GM23338 (cell line): ENCODE measurements at regions not wholly inside any gene's neighbourhood (a gene's known extent, or its start where the extent isn't known, plus 50 kb on each side); places are given as distances from the start of the nearest gene placed in this dataset.

ENCODE experiments used
- ATAC-seq: fragments of 200-7000 bp; cut with Tn5 transposase; 3 replicates; pipeline ENCODE4 v1.9.1; 2020
- DNase-seq: peaks from one replicate; pipeline ENCODE4 v3.0.0-alpha.2; 2015; ENCODE audit warnings: low spot score
- H2AFZ ChIP-seq: fragments of 200-600 bp; sonication (generic); 2 replicates; pipeline ENCODE4 v1.8.0; 2016; ENCODE audit warnings: antibody characterized with exemption, mild to moderate bottlenecking, moderate library complexity
- H3F3A ChIP-seq: fragments of 200-600 bp; sonication (generic); replicated peaks from 2 replicates; pipeline ENCODE4 v1.8.0; 2017; ENCODE audit warnings: antibody characterized with exemption, mixed run types, low read depth
- H3K27ac ChIP-seq: fragments of 200-600 bp; sonication (generic); 2 replicates; pipeline ENCODE4 v1.6.1; 2016; ENCODE audit warnings: low read depth
- H3K27me3 ChIP-seq: fragments of 200-600 bp; sonication (generic); 2 replicates; pipeline ENCODE4 v1.8.0; 2016; ENCODE audit warnings: mild to moderate bottlenecking, mixed run types, moderate library complexity; ENCODE audit not compliant: insufficient read depth
- H3K36me3 ChIP-seq: fragments of 200-600 bp; sonication (generic); 2 replicates; pipeline ENCODE4 v1.8.0; 2016; ENCODE audit warnings: mild to moderate bottlenecking; ENCODE audit not compliant: insufficient read depth
- H3K4me1 ChIP-seq: fragments of 200-600 bp; sonication (generic); 2 replicates; pipeline ENCODE4 v1.8.0; 2016; ENCODE audit warnings: mild to moderate bottlenecking, moderate library complexity; ENCODE audit not compliant: insufficient read depth
- H3K4me2 ChIP-seq: fragments of 200-600 bp; sonication (generic); 2 replicates; pipeline ENCODE4 v1.7.1; 2017; ENCODE audit warnings: mixed run types
- H3K4me3 ChIP-seq: fragments of 200-600 bp; sonication (generic); 2 replicates; pipeline ENCODE4 v1.6.1; 2016; ENCODE audit warnings: mixed run types
- H3K79me2 ChIP-seq: fragments of 200-600 bp; sonication (generic); replicated peaks from 2 replicates; pipeline ENCODE4 v1.8.0; 2017; ENCODE audit warnings: mild to moderate bottlenecking; ENCODE audit not compliant: insufficient read depth
- H3K9me2 ChIP-seq: fragments of 200-600 bp; sonication (generic); 2 replicates; pipeline ENCODE4 v1.8.0; 2017; ENCODE audit not compliant: insufficient read depth
- H4K20me1 ChIP-seq: fragments of 200-600 bp; sonication (generic); replicated peaks from 2 replicates; pipeline ENCODE4 v1.8.0; 2017; ENCODE audit warnings: mild to moderate bottlenecking; ENCODE audit not compliant: insufficient read depth
- H3K27ac Mint-ChIP-seq: 2 replicates; pipeline ENCODE4 v1.8.0; 2020; ENCODE audit warnings: inconsistent platforms, mild to moderate bottlenecking, moderate library complexity, mixed read lengths
- H3K27me3 Mint-ChIP-seq: 3 replicates; pipeline ENCODE4 v1.8.0; 2022; ENCODE audit warnings: low read depth, mild to moderate bottlenecking, moderate library complexity, mixed read lengths, inconsistent platforms; ENCODE audit not compliant: insufficient read depth, poor library complexity
- H3K36me3 Mint-ChIP-seq: 3 replicates; pipeline ENCODE4 v1.8.0; 2021; ENCODE audit warnings: low read depth, mild to moderate bottlenecking, inconsistent platforms, moderate library complexity, mixed read lengths
- H3K4me1 Mint-ChIP-seq: 3 replicates; pipeline ENCODE4 v1.8.0; 2020; ENCODE audit warnings: mild to moderate bottlenecking, inconsistent platforms, mixed read lengths
- H3K4me3 Mint-ChIP-seq: 3 replicates; pipeline ENCODE4 v1.8.0; 2021; ENCODE audit warnings: moderate library complexity, mild to moderate bottlenecking, inconsistent platforms, mixed read lengths
- H3K9me3 Mint-ChIP-seq: 3 replicates; pipeline ENCODE4 v1.8.0; 2020; ENCODE audit warnings: moderate library complexity, mild to moderate bottlenecking, inconsistent platforms, mixed read lengths
- CREB1 ChIP-seq: fragments of 250-450 bp; sonication (Bioruptor Pico); IDR thresholded peaks from 2 replicates; pipeline ENCODE4 v1.5.0; 2020; ENCODE audit warnings: low read depth, mild to moderate bottlenecking, moderate library complexity
- CTCF ChIP-seq, 2 experiments: fragments of 200-600 bp in 1 of 2; sonication (generic) in 1 of 2; conservative IDR thresholded peaks; 2 replicates each; pipeline versions ENCODE4 v1.5.1 to v1.6.1; 2016 to 2017; ENCODE audit warnings: antibody characterized with exemption in 2 of 2, low read depth in 2 of 2, mild to moderate bottlenecking in 2 of 2, moderate library complexity in 1 of 2
- EZH2 ChIP-seq: fragments of 200-600 bp; sonication (generic); IDR thresholded peaks from one replicate; pipeline ENCODE4 v1.8.0; 2017; ENCODE audit warnings: antibody characterized with exemption, mild to moderate bottlenecking, low read depth; ENCODE audit not compliant: unreplicated experiment
- EZH2phosphoT487 ChIP-seq: fragments of 200-600 bp; sonication (generic); IDR thresholded peaks from one replicate; pipeline ENCODE4 v1.8.1; 2018; ENCODE audit warnings: antibody characterized with exemption; ENCODE audit not compliant: unreplicated experiment
- JUNB ChIP-seq: IDR thresholded peaks from one replicate; pipeline ENCODE4 v1.6.1; 2016; ENCODE audit warnings: antibody characterized with exemption; ENCODE audit not compliant: unreplicated experiment
- ZNF114 ChIP-seq: fragments of 250-450 bp; sonication (Bioruptor Pico); IDR thresholded peaks from 2 replicates; pipeline ENCODE4 v1.5.0; 2020; ENCODE audit warnings: mild to moderate bottlenecking, moderate library complexity
- ZNF331 ChIP-seq: fragments of 250-450 bp; sonication (Bioruptor Pico); IDR thresholded peaks from 2 replicates; pipeline ENCODE4 v1.5.0; 2020; ENCODE audit warnings: low read depth, mild to moderate bottlenecking, moderate library complexity
- TF ChIP-seq, protein P1 (sequence below): fragments of 250-450 bp; sonication (Bioruptor Pico); IDR thresholded peaks from 2 replicates; pipeline ENCODE4 v1.5.0; 2020; ENCODE audit warnings: mild to moderate bottlenecking, moderate library complexity

DNA sequence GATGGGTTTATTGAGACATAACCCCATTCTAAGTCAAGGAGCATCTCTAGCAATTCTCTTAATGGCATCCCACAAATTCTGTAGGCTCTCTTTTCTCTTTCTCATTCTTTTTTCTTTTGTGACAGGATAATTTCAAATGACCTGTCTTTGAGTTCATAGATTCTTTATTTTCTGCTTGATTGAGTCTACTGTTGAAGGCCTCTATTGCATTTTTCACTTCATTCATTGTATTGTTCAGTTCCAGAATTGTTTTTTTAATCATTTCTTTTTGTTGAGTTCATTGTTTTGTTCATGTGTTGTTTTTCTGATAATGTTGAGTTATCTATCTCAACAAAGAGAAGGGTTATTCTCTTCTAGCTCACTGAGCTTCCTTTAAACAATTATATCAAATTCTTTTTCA lies 144.7 kb upstream of the IL12B start:
- H3K27ac ChIP-seq, result no peak overlapping the region
- H3F3A ChIP-seq, result no peaks in the 10 kb centered on the region
- no peak overlapping the region for H3K4me2 ChIP-seq
- H3K36me3 ChIP-seq, result no peaks in the 10 kb centered on the region
- Mint-ChIP-seq H3K27me3 (peaks cover 3% of the 10 kb centered on the region), H3K4me3 (no peak overlapping the region), H3K27ac (no peak overlapping the region), H3K36me3 (no peaks in the 10 kb centered on the region), H3K9me3 (no peaks in the 10 kb centered on the region), H3K4me1 (no peaks in the 10 kb centered on the region)
- TF ChIP-seq ZNF114 (CRISPR knock-in tag), result no peak
- TF ChIP-seq ZNF331 (CRISPR knock-in tag), result no peak
- H4K20me1 ChIP-seq, result no peaks in the 10 kb centered on the region
- no peaks in the 10 kb centered on the region for H3K79me2 ChIP-seq
- DNase-seq (no peak), ATAC-seq (no peak)
- H3K9me2 ChIP-seq, result 0 out of 2 replicates have a peak, but pooled peaks cover 4% of the 10 kb centered on the region
- H3K4me3 ChIP-seq, result no peak overlapping the region
- H2AFZ ChIP-seq, result no peak overlapping the region
- H3K27me3 ChIP-seq, result no peaks in the 10 kb centered on the region
- H3K4me1 ChIP-seq, result no peaks in the 10 kb centered on the region

GRCh38 chr5:159478950-159479349 lies 148.7 kb upstream of the IL12B start:
- no peak for DNase-seq
- no peak overlapping the region for H3K4me3 ChIP-seq
- 0 out of 2 replicates have a peak, but pooled peaks cover 4% of the 10 kb centered on the region for H3K9me2 ChIP-seq
- no peak overlapping the region for H3K4me2 ChIP-seq
- no peaks in the 10 kb centered on the region for H3F3A ChIP-seq
- no peaks in the 10 kb centered on the region for H3K36me3 ChIP-seq
- H3K27ac ChIP-seq, result no peak overlapping the region
- Mint-ChIP-seq H3K36me3 (no peaks in the 10 kb centered on the region), H3K9me3 (no peaks in the 10 kb centered on the region), H3K4me3 (no peak overlapping the region), H3K4me1 (no peaks in the 10 kb centered on the region), H3K27me3 (peaks cover 3% of the 10 kb centered on the region), H3K27ac (no peak overlapping the region)
- no peaks in the 10 kb centered on the region for H4K20me1 ChIP-seq
- TF ChIP-seq CTCF (conservative IDR thresholded peaks at IDR 0.05; ENCODE audit: low read depth in 2 of 2) (no peak), JUNB (no peak), EZH2 (no peak), ZNF331 (CRISPR knock-in tag) (no peak), CREB1 (no peak), EZH2phosphoT487 (no peak)
- TF ChIP-seq, protein P1, sequence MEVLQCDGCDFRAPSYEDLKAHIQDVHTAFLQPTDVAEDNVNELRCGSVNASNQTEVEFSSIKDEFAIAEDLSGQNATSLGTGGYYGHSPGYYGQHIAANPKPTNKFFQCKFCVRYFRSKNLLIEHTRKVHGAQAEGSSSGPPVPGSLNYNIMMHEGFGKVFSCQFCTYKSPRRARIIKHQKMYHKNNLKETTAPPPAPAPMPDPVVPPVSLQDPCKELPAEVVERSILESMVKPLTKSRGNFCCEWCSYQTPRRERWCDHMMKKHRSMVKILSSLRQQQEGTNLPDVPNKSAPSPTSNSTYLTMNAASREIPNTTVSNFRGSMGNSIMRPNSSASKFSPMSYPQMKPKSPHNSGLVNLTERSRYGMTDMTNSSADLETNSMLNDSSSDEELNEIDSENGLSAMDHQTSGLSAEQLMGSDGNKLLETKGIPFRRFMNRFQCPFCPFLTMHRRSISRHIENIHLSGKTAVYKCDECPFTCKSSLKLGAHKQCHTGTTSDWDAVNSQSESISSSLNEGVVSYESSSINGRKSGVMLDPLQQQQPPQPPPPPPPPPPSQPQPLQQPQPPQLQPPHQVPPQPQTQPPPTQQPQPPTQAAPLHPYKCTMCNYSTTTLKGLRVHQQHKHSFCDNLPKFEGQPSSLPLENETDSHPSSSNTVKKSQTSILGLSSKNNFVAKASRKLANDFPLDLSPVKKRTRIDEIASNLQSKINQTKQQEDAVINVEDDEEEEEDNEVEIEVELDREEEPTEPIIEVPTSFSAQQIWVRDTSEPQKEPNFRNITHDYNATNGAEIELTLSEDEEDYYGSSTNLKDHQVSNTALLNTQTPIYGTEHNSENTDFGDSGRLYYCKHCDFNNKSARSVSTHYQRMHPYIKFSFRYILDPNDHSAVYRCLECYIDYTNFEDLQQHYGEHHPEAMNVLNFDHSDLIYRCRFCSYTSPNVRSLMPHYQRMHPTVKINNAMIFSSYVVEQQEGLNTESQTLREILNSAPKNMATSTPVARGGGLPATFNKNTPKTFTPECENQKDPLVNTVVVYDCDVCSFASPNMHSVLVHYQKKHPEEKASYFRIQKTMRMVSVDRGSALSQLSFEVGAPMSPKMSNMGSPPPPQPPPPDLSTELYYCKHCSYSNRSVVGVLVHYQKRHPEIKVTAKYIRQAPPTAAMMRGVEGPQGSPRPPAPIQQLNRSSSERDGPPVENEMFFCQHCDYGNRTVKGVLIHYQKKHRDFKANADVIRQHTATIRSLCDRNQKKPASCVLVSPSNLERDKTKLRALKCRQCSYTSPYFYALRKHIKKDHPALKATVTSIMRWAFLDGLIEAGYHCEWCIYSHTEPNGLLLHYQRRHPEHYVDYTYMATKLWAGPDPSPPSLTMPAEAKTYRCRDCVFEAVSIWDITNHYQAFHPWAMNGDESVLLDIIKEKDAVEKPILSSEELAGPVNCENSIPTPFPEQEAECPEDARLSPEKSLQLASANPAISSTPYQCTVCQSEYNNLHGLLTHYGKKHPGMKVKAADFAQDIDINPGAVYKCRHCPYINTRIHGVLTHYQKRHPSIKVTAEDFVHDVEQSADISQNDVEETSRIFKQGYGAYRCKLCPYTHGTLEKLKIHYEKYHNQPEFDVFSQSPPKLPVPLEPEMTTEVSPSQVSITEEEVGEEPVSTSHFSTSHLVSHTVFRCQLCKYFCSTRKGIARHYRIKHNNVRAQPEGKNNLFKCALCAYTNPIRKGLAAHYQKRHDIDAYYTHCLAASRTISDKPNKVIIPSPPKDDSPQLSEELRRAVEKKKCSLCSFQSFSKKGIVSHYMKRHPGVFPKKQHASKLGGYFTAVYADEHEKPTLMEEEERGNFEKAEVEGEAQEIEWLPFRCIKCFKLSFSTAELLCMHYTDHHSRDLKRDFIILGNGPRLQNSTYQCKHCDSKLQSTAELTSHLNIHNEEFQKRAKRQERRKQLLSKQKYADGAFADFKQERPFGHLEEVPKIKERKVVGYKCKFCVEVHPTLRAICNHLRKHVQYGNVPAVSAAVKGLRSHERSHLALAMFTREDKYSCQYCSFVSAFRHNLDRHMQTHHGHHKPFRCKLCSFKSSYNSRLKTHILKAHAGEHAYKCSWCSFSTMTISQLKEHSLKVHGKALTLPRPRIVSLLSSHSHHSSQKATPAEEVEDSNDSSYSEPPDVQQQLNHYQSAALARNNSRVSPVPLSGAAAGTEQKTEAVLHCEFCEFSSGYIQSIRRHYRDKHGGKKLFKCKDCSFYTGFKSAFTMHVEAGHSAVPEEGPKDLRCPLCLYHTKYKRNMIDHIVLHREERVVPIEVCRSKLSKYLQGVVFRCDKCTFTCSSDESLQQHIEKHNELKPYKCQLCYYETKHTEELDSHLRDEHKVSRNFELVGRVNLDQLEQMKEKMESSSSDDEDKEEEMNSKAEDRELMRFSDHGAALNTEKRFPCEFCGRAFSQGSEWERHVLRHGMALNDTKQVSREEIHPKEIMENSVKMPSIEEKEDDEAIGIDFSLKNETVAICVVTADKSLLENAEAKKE (CRISPR knock-in tag), result no peak
- H2AFZ ChIP-seq, result no peak overlapping the region
- H3K27me3 ChIP-seq, result no peaks in the 10 kb centered on the region
- H3K79me2 ChIP-seq, result no peaks in the 10 kb centered on the region
- no peaks in the 10 kb centered on the region for H3K4me1 ChIP-seq
- ATAC-seq, result no peak
